Activated naive CD4-positive, alpha-beta T cell treated with anti-CD3 and anti-CD28 coated beads, Interleukin-2, amount 50 U/mL, for 72 hours (primary cell): ENCODE measurements at regions not wholly inside any gene's neighbourhood (a gene's known extent, or its start where the extent isn't known, plus 50 kb on each side); places are given as distances from the start of the nearest gene placed in this dataset.
"Not testable (repeated sequence)": the region's sequence is repeated elsewhere in the genome, so short reads cannot be mapped to it uniquely, and the experiment has no call there.

ENCODE experiments used
- ATAC-seq, 2 donors: fragments of 150-1000 bp; cut with Tn5 transposase; 2 replicates each; pipeline ENCODE4 v1.10.0; 2021; ENCODE audit warnings: mild to moderate bottlenecking in 2 of 2, moderate library complexity in 2 of 2
- DNase-seq, 2 donors: peaks; one replicate each; pipeline ENCODE4 v3.0.0; 2021 to 2022; ENCODE audit warnings: low spot score in 2 of 2
- H3K27ac Mint-ChIP-seq, 2 donors: one replicate each; pipeline ENCODE4 v1.8.0; 2022; ENCODE audit warnings: mild to moderate bottlenecking in 2 of 2, mixed read lengths in 2 of 2
- H3K36me3 Mint-ChIP-seq, 2 donors: one replicate each; pipeline ENCODE4 v1.8.0; 2022; ENCODE audit warnings: mixed read lengths in 2 of 2
- H3K9me3 Mint-ChIP-seq, 2 donors: one replicate each; pipeline ENCODE4 v1.8.0; 2022; ENCODE audit warnings: mixed read lengths in 2 of 2

GRCh38 chr22:18731075-18731666 is 119.5 kb upstream of the RIMBP3 start:
- ATAC-seq (no peak), DNase-seq (no peak)
- Mint-ChIP-seq H3K36me3 (no peaks in the 10 kb centered on the region), H3K9me3 (peaks cover 3 to 4% of the 10 kb centered on the region in 2 donors), H3K27ac (no peak overlapping the region)

- ATAC-seq: peak; percentile 89 to 96
These were observed 118.7 kb upstream of the RIMBP3 start for GRCh38 chr22:18730410-18730809.

More at GRCh38 chr22:18730410-18730809, 118.7 kb upstream of the RIMBP3 start:
- H3K36me3 Mint-ChIP-seq, H3K9me3 Mint-ChIP-seq, H3K27ac Mint-ChIP-seq: not testable (repeated sequence)
- DNase-seq: peak; percentile 71 to 83
